DMS 273 (cell line): ENCODE measurements at regions not wholly inside any gene's neighbourhood (a gene's known extent, or its start where the extent isn't known, plus 50 kb on each side); places are given as distances from the start of the nearest gene placed in this dataset.

ENCODE experiments used
- DNase-seq: peaks from one replicate; lab custom pipeline; 2025; ENCODE audit not compliant: unreplicated experiment; lab: John Stamatoyannopoulos, UW

DNA sequence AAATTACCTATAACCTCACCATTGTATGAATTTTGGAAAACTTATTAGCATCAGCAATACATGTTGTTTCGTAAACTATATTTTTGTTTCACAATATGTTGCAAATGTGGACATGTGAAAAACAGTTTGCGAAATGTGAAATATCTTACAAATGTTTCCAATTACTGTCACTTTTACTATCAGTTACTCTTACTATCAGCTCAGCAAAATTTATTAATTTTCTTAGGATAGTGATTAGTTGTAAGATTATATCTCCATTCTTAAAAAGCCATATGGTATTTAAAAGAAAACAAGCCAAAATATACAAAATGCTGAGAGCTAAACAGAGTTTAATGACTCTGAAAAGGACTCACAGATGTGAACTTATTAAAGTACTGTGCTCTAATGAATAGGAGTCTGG, 111.9 kb upstream of the LPAR1 start:
- DNase-seq = peak; percentile 2

DNA sequence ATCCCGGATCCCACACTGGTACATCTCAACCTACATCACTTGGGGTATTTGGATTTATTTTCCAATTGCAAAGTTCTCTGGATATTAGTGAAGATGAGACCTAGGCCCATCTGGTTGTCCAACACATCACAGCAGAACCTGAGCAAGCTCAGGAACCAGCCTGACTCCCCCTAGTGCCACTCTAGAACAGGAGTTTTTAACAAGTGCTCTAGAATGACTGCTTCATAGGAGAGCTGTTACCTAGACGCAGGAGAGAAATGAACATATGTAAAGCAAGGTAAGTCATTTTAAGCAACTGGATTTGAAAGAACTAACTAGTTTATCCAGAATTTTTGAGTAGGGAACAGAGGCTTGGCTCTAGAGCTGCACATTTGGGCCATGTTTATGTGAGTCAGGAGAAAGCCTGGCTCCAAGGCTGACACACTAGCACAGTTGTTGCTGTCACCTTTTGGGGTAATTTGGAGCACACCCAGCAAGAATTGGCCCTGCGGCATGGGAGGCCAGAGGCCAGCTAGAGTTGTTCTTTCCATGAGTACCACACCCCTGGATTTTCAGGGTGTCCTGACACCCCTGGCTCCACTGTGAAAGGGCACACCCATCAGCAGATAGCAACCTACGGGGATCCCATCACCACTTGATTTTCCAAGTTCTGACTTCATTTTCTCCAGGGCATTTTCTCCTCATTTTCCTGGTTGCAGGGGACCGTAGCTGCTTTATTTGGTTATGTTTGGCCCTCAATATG, 110.9 kb upstream of the LPAR1 start:
- peak; percentile 17 for DNase-seq

DNA sequence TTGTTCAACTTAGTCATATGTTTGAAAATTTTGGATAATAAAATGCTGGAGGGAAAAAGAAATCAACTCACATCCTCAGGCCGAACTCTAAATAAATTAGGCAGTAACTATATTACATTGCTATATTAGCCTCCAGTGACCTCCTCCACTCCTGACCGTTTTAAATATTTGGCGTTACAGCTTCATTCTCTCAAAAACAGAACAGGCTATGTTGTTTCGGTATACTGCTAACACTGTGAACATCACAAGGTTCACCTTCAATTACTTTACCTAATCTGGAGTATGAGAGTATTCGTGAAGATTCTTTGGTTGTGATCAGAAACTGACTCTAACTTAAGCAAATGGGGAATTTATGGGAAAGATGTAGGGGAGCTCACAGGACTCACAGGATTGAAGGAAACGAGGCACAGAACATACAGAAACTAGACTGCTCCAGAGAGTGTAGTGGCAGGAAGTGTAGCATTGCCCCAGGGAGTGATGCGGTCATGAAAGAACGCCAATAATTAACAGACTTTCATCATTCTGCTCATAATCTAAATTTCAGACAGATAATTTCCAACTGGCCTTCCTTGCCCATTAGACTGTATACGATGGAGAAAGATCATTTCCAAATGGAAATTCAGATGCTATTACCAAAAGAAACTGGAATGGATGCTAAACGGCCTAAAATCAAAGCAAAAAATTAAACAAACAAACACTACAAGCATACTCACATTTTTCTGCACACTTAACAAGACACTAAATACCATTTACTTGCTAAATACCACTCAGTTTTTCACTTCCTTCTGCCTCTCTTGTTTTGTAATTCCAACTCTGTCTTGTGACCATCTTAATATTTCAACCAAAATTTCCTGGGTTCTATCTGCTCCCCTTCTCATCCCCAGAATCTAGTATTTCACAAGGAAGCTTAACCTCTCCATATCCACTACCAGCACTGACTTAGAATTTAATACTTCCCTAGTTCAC, 110.1 kb upstream of the LPAR1 start:
- DNase-seq = no peak

DNA sequence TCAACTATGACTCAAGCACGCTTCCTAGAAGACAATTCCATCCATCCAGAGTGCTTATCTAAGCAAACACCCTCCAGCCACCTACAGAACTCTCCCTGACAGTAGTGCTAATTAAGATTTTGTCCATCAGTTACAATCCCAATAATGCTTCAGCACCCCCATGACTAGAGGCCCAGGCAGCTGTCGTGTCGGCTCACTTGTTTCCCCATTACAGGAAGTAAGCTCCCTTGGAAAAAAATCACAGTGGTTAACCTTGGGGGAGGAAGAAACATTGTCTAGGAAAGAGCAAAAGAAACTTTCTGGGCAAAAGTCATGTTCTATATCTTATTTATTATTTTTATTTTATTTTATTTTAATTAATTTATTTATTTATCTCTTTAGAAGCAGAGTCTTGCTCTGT, 108.8 kb upstream of the LPAR1 start:
- no peak for DNase-seq

DNA sequence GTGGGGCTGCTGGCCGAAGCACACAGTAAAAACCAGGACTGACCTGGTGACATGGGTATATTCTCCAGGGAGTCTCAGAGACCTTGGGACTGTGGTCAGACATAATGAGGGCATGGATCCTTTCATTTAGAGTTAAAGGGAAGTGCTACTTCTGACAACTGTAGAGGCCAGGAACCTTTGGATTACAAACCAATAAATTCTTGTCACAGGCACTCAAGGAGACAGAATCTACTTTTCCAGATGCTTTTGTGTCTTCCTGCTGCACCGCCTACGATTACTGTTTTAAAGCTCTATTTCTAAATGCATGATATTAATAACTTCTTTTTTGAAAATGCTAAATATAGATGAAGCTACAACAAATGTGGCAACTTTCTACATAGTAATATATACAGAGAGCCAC, 106.5 kb upstream of the LPAR1 start:
- DNase-seq = no peak

DNA sequence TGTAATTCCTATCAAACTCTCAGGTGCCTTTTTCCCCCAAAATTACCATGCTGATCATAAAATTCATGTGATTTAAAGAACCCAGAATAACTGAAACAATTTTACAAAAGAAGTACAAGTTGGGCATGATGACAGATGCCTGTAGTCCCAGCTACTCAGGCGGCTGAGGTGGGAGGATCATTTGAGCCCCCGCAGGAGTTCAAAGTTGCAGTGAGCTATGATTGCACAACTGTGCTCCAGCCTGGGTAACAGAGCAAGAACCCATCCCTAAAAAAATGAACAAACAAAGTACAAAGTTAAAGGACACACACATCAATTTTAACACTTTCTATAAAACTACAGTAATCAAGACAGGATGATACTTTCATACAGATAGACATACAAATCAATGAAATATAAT, 97.9 kb upstream of the LPAR1 start:
- no peak for DNase-seq

DNA sequence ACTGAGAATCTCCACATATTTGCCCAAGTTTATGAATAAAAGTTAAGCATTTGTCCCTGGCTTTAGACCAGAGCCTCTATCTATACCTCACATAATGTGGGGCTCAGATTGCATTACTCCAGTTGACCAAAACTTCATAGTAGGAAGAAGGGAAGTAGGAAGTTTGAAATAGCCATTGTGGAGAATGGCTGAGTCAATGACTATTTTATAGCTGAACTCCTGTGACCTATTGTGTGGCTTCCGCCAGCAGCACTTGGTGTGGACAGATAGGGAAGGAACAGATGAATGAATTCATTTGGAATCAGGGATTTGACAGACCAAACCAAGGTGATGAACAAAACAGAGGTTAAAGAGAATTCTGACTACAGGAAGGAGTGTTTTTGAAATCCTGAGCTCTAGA, 92.9 kb upstream of the LPAR1 start:
- no peak for DNase-seq

DNA sequence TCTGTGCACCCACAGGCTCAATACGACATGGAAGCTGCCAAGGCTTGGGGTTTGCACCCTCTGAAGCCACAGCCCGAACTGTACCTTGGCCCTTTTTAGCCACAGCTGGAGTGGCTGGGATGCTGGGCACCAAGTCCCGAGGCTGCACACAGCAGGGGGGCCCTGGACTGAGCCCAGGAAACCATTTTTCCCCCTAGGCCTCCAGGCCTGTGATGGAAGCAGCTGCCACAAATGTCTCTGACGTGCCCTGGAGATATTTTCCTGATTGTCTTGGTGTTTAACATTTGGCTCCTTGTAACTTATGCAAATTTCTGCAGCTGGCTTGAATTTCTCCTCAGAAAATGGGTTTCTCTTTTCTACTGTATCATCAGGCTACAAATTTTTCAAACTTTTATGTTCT, 82.3 kb upstream of the LPAR1 start:
- DNase-seq = no peak

DNA sequence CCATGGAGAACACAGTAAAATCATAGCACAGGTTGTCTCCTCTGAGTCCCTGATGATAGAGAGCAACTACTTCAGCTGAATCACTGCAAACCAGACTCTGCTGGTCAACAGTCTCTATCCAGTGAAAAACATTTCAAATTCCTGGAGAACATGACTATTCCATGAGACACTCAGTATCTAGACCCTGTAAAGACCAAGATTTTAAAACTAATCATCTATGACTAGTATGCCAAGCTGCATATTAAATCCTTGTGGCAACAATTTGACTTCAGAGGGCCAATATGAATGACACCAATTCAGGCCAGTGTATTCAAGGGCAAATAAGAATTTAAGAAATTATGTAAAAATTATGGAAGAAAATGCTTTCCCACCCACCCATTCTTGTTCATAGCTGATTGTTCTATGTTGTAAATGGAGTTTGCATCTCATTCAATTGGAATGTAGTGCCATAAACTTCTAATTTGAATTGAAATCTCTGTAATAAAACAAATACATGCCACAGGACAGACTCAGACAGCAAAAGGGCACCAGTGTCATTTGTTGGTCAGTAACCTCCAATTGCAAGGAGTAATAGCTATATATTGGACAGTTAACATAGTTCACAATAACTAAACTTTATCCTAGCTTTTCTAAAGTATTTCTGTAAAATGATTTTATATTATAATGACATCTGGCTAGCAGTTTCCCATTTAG, 80.1 kb upstream of the LPAR1 start:
- DNase-seq = no peak

DNA sequence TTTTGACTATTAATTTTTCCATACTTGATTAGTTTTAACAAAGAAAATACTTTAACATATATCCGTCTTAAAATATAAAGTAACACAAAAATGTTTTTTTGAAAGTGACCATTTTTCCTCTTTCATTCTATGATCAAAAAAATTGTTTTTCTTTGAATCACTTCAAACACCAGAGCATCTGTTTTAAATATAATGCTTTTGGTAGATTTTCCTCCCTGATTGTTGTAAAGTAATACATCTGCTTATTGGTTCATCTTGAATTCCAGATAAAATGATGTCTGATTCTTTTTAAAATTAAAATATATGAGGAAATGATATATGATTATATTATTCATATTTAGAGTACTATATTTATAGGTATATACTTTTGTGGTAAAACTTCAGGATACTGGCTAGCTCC, 76.2 kb upstream of the LPAR1 start:
- no peak for DNase-seq

DNA sequence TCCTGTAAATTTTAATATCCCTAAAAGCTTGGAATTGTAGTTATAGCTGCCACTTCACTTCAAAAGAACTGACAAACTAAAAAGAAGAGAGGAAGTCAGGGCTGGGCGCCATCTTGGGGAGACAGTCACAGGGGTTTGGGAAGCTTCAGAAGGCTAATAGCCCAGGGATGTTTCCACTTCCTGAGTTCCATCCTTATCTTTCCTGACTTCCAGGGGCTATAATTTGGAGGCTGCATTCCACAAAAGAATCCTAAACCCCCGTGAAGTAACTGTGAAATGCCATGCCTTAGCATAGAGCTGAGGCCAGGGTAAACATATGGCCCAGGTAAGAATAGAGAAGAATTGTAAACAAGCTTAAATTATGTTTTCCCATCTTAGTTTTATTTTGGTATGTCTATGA, 75.4 kb upstream of the LPAR1 start:
- DNase-seq = no peak

DNA sequence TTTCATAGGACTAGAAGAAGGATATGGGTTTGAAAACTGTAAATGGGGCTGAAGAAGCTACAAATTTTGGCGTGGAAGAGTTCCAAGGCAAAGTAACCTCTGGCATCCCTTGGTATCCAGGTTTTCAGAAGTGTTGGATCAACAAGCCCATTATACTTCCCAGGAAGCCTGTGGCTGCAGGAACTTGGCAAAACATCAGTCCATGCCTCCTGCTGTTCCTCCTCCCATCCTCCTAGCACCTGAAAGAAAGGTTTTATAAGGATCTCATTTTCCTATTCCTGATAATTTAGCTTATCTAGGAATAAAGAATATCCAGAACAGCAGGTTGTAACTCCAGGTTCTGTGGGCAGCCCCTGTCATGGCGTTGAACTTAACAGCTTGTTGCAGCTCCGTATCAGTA, 72.5 kb upstream of the LPAR1 start:
- no peak for DNase-seq

DNA sequence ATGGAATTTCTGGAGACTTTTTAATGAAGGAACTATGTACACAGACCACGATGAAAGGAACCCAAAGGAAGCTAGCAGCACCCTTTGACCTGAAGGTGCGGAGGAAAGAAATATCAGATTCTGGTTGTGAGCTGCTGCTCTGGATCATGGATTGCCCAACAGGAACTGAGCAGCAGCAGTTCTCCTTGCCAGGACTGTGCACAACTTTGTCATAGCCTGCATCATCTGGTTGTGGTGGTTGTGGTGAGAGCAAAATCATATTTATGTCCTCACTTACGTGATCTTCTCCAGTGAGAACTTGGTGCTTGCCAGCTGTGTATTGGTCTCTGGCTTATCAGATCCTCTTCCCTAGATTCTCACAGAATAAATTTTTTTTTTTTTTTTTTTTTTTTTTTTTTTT, 70.7 kb upstream of the LPAR1 start:
- no peak for DNase-seq

DNA sequence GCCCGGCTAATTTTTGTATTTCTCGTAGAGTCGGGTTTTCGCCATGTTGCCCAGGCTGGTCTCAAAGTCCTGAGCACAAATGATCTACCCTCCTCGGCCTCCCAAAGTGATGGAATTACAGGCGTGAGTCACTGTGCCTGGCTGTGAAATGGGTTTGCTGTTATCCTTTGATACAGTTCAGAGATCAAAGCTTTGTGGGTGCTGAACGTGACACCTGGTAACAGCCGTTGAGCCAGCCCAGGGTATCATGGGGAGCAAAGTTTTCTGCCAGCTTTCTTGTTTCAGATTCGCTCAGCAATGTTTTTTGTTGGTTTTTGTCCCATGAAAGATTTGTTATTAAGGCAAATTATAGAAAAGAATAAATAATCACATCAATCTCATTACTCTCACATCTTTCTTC, 68.9 kb upstream of the LPAR1 start:
- DNase-seq = no peak

DNA sequence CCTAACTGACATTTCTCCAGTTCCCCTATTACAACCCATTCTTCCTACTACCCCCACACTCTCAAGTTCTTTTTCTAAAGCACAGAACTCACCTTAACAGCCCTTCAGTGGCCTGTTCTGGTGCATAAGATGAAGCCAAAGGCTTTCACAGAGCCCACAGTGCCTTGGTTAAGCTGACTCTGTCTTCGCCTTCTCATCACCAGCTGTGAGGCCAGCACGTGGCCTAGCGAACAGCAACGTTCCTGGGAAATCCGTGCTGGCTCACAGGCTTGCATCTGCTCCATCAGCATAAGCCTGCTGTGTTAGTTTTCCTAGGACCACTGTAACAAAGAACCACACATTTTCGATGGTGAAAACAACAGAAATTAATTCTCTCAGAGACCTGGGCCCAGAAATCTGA, 67.9 kb upstream of the LPAR1 start:
- no peak for DNase-seq

DNA sequence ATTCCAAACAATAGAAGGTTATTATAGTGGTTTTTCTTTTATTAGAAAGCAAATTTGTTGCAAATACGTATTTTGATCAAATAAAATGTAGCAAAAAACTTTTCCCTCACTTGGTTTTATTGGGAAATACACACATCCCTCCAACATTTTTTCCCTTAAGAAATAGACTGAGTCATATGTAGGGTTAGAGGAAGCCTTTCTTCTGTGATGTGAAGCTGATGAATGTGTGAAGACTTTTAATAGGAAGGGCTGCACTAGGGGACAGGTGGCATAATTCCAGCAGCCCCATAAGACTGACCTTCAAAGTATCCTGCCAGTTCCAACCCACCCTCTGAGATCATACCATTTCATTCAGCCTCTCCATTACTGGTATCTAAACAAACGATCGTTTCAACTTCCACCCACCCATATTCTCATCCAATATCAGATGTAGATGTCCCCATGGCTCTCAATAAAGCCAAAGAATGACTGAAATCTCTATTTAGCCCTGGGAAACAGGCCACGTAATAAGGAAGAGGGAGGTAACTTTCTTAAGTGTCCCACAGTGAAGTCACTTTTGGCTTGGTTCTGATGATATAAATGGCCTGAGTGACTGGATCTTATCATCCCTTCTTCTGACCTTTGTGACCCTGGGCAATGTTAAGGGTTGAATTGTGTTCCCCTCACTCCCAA, 64.7 kb upstream of the LPAR1 start:
- no peak for DNase-seq

DNA sequence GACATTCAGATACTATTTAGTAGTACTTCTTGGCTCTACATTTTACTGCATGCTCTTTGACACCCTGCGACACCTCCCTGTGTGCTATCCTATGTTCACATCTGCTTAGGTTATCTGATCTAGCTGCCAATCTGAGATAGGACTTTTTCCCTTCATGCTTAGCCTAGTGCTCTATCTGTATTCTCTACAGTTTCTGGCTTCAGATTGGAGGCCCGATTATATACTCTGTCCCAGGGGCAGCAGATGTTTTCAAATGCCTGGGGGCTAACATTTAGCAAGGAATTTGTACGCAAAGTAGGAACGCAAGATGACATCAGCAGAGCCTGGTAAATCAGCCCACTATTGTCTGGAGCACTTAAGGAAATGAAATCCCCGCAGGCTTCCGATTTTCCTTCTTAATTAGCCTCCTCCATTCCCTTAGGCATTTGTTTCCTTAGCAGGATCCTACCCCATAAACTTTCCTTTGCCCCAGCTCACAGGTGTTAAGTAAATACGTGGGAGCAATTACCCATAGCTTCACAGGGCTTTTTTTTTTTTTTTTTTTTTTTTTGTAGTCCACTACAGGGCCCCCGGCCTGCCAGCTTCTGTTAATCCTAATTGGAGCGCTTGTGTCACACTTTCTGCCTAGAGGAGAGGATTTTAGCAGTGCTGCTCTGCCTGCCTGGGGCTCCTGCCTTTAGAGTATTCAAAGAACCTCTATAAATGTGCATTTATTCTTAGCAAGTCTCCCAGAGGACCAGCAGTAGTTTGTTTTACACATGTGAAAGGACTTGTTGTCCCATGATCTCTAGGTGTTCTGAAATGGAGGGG, 61.1 kb upstream of the LPAR1 start:
- DNase-seq = no peak

DNA sequence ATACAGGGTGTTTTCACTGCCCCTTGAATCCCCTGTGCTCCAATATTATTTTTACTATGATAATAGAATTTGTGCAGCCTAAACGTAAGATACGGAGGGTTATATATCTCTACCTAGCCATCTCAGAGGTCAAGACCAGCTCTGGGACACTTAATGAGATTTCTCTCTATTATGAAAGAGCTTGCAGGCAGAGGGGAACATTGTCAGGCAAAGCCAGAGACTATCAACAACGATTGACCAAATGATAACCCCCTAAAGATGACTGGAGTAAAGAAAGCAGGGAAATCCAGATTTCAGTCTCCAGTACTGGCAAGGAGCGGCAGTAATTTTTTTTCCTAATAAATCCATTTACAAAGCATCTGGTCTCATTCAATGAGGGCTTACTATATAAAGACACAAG, 59.8 kb upstream of the LPAR1 start:
- no peak for DNase-seq

DNA sequence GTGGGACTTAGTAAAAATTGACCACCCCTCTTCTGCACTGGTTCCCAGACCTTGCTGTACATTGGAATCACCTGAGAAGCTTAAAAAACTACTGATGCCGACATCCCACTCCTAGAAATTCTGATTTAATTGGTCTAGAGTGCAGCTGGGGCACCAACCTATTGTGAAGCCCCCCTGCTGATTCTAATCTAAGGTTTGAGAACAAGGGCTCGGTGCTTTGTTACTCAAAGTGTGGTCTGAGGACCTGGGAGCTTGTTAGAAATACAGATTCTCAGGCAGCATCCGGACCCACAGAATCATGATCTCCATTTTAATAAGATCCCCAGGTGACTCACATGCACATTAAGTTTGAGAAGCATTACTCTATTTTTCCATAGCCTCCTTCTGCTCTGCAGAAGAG, 57.8 kb upstream of the LPAR1 start:
- DNase-seq = no peak

DNA sequence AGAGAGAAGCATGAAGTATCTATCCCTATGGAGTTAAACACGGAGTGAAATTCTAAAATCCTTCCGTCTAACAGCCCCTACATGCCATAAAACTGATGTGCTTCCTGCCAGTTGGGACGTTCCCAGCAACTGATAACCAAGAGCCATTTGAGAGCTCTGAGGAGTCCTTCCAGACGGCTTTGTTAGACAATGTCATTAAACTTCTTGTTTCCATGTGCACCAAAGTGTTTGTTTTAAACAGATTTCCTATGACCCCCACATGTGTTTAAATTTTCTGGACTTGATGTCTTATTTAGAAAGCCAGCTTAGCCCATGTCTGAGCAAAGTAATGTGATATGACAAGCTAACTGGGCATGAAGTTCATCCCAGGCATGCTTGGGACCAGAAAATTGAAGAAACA, 57.2 kb upstream of the LPAR1 start:
- no peak for DNase-seq
